ENCODE measurements at regions not wholly inside any gene's neighbourhood (a gene's known extent, or its start where the extent isn't known, plus 50 kb on each side); places are given as distances from the start of the nearest gene placed in this dataset.

DNA sequence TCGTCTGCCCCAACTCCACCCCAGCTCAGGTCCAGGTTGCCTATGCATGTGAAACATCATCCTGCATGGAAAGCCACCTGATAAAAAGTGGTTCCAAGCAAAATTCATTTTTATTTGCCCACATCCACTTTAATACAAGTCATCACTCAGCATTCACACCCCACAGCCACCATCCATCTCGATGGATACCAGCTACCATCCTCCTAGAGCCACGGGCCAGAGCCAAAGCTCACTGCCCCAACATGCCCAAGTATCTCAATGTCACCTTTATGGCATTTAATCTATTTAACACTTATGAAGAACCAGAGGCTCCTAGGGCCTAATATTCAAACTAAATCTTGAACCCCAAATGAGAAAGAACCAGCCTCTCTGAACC is 70.5 kb downstream of the COPRS start:
- Histone ChIP-seq H3K4me2 (no peak overlapping the region), H3K9ac (no peak overlapping the region), H3K27ac (no peak overlapping the region)

GRCh38 chr17:31787857-31788570 is 71.0 kb downstream of the COPRS start:
- H3K27me3 ChIP-seq, result no peaks in the 10 kb centered on the region
- Mint-ChIP-seq H3K36me3 (no peaks in the 10 kb centered on the region), H3K9me3 (peaks cover 2% of the 10 kb centered on the region), H3K27me3 (ENCODE audit: insufficient read depth, low read depth) (no peaks in the 10 kb centered on the region), H3K27ac (no peak overlapping the region), H3K4me3 (no peak overlapping the region), H3K4me1 (no peaks in the 10 kb centered on the region)
- no peak overlapping the region for H3K4me3 ChIP-seq
- no peak for DNase-seq (ENCODE audit: low spot score)
- H3K27ac ChIP-seq, result no peak overlapping the region
- H2AFZ ChIP-seq (replicated peaks), result no peak overlapping the region
- H3K9ac ChIP-seq, result no peak overlapping the region
- no peaks in the 10 kb centered on the region for H3K36me3 ChIP-seq
- no peaks in the 10 kb centered on the region for H3K79me2 ChIP-seq (ENCODE audit: low read depth)
- H3K9me3 ChIP-seq (ENCODE audit: low read depth), result no peaks in the 10 kb centered on the region
- no peaks in the 10 kb centered on the region for H4K20me1 ChIP-seq (ENCODE audit: low read depth)
- no peaks in the 10 kb centered on the region for H3K4me1 ChIP-seq
- TF ChIP-seq EZH2phosphoT487 (IDR thresholded peaks at IDR 0.05), result no peak
- no peak for TF ChIP-seq EZH2 (IDR thresholded peaks at IDR 0.05)
- TF ChIP-seq CTCF (IDR thresholded peaks at IDR 0.05), result no peak
- H3F3A ChIP-seq (ENCODE audit: low read depth), result no peaks in the 10 kb centered on the region
- no peak overlapping the region for H3K4me2 ChIP-seq

More for the DNA sequence above, 70.5 kb downstream of the COPRS start:
- H3K4me1 ChIP-seq, result no peaks in the 10 kb centered on the region
- no peaks in the 10 kb centered on the region for H3K27me3 Mint-ChIP-seq (ENCODE audit: insufficient read depth, low read depth)
- no peak overlapping the region for H3K4me3 ChIP-seq
- peaks cover 2% of the 10 kb centered on the region for H3K9me3 Mint-ChIP-seq
- H3K36me3 ChIP-seq, result no peaks in the 10 kb centered on the region
- H3K36me3 Mint-ChIP-seq, result no peaks in the 10 kb centered on the region
- H3K79me2 ChIP-seq (ENCODE audit: low read depth), result no peaks in the 10 kb centered on the region
- H3K4me1 Mint-ChIP-seq, result no peaks in the 10 kb centered on the region
- H4K20me1 ChIP-seq (ENCODE audit: low read depth), result no peaks in the 10 kb centered on the region
- no peak for DNase-seq (ENCODE audit: low spot score)
- no peaks in the 10 kb centered on the region for H3F3A ChIP-seq (ENCODE audit: low read depth)
- H3K27me3 ChIP-seq, result no peaks in the 10 kb centered on the region
- no peak overlapping the region for H3K27ac Mint-ChIP-seq
- no peaks in the 10 kb centered on the region for H3K9me3 ChIP-seq (ENCODE audit: low read depth)
- H2AFZ ChIP-seq (replicated peaks), result no peak overlapping the region
- no peak overlapping the region for H3K4me3 Mint-ChIP-seq
- TF ChIP-seq EZH2phosphoT487 (IDR thresholded peaks at IDR 0.05) (no peak), EZH2 (IDR thresholded peaks at IDR 0.05) (no peak), CTCF (IDR thresholded peaks at IDR 0.05) (no peak)

- Mint-ChIP-seq H3K9me3 (peaks cover 2% of the 10 kb centered on the region), H3K4me1 (no peaks in the 10 kb centered on the region), H3K36me3 (no peaks in the 10 kb centered on the region), H3K4me3 (no peak overlapping the region), H3K27ac (no peak overlapping the region), H3K27me3 (ENCODE audit: insufficient read depth, low read depth) (no peaks in the 10 kb centered on the region)
- no peaks in the 10 kb centered on the region for H3K79me2 ChIP-seq (ENCODE audit: low read depth)
- no peak for TF ChIP-seq EZH2 (IDR thresholded peaks at IDR 0.05)
- TF ChIP-seq EZH2phosphoT487 (IDR thresholded peaks at IDR 0.05), result no peak
- no peak for TF ChIP-seq CTCF (IDR thresholded peaks at IDR 0.05)
- H3K4me3 ChIP-seq, result no peak overlapping the region
- no peak overlapping the region for H3K27ac ChIP-seq
- H3K9ac ChIP-seq, result no peak overlapping the region
- DNase-seq (ENCODE audit: low spot score), result no peak
- H3K9me3 ChIP-seq (ENCODE audit: low read depth), result no peaks in the 10 kb centered on the region
- H3K4me2 ChIP-seq, result no peak overlapping the region
- H3F3A ChIP-seq (ENCODE audit: low read depth), result no peaks in the 10 kb centered on the region
- no peaks in the 10 kb centered on the region for H3K27me3 ChIP-seq
- no peaks in the 10 kb centered on the region for H4K20me1 ChIP-seq (ENCODE audit: low read depth)
- no peaks in the 10 kb centered on the region for H3K36me3 ChIP-seq
- no peak overlapping the region for H2AFZ ChIP-seq (replicated peaks)
- H3K4me1 ChIP-seq, result no peaks in the 10 kb centered on the region
Observed at GRCh38 chr17:31786796-31787481, 72.1 kb downstream of the COPRS start.
